Fibroblast of pulmonary artery (primary cell): ENCODE measurements at regions not wholly inside any gene's neighbourhood (a gene's known extent, or its start where the extent isn't known, plus 50 kb on each side); places are given as distances from the start of the nearest gene placed in this dataset.

Source experiments
- DNase-seq: peaks from one replicate; pipeline ENCODE4 v3.0.0-alpha.2; 2010; ENCODE audit warnings: low read depth
- H3K4me3 ChIP-seq: replicated peaks from 2 replicates; pipeline ENCODE4 v1.5.1; 2011; ENCODE audit warnings: low read depth, mild to moderate bottlenecking, control low read depth, low read length, moderate library complexity
- TF ChIP-seq, protein P1 (sequence below): IDR thresholded peaks from 2 replicates; pipeline ENCODE4 v1.5.1; 2011; ENCODE audit warnings: mild to moderate bottlenecking, control low read depth, low read length, inconsistent platforms; ENCODE audit errors: missing control alignments

DNA sequence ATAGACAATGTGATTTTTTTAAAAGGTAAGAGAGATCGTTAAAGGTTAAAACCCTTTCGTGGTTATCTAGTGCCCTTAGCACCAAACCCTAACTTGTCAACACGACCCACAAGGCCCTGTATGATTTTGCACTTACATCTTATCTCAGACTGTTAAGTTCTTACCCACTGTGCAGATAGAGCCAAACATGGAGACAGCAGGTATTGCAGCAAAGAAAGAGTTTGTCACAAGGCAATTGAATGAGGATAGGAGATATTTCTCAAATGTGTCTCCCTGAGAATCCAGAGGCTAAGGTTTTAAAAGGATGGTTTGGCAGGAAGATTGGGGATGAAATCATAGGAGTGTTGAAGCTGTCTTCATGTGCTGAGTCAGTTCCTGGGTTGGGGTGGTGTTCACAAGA is 313.4 kb downstream of the AEBP2 start:
- no peak overlapping the region for H3K4me3 ChIP-seq
- DNase-seq, result no peak
- TF ChIP-seq, protein P1, sequence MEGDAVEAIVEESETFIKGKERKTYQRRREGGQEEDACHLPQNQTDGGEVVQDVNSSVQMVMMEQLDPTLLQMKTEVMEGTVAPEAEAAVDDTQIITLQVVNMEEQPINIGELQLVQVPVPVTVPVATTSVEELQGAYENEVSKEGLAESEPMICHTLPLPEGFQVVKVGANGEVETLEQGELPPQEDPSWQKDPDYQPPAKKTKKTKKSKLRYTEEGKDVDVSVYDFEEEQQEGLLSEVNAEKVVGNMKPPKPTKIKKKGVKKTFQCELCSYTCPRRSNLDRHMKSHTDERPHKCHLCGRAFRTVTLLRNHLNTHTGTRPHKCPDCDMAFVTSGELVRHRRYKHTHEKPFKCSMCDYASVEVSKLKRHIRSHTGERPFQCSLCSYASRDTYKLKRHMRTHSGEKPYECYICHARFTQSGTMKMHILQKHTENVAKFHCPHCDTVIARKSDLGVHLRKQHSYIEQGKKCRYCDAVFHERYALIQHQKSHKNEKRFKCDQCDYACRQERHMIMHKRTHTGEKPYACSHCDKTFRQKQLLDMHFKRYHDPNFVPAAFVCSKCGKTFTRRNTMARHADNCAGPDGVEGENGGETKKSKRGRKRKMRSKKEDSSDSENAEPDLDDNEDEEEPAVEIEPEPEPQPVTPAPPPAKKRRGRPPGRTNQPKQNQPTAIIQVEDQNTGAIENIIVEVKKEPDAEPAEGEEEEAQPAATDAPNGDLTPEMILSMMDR, result no peak

DNA sequence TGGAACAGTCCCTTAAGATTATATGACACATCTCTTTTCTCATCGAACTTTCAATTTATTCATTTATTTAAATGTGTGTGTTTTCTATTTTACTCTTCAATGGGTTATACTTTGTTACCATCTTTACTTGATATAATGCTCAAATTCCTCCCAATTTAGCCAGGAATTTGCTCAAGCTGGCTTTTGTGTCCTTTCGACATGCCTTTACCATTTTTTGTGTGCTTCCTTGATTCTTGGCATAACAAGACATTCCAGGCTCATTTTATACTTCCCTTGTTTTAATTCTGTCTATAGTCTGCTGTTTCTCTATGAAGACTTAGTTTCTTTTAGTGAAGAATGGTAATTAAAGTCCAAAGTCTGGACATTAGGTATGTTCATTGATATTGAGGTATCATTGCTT is 315.8 kb downstream of the AEBP2 start:
- H3K4me3 ChIP-seq, result no peak overlapping the region
- DNase-seq, result no peak
- TF ChIP-seq, protein P1, result no peak

DNA sequence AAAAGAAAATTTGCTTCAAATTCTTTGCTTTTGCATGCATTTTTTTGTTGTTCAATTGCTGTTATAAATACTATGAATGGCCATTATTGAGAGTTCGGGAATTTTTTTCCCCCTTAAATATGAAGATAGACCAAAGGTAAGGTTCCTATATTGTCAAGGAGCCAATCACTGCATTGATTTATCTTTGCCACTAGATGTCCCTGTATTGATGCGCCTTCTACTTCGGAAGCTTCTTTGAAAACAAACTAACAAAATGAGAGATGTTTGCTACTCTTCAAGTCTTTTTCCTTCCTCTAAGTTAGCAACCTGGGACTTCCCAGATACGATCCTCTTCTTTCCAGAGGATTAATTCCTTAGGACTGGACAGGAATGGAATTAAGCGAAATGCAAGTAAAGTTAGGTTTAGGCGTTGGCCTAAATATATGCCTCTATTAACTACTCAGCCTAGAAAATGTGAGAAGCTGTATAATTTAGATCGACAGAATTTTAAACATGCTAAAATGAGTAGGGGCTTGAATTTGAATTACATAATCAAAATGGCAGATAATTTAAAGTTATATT is 318.1 kb downstream of the AEBP2 start:
- DNase-seq, result peak; percentile 73
- H3K4me3 ChIP-seq, result no peak overlapping the region
- TF ChIP-seq, protein P1, result peak; percentile 80

- DNase-seq, result peak; percentile 78
- no peak overlapping the region for H3K4me3 ChIP-seq
- TF ChIP-seq, protein P1, result no peak
Observed at GRCh38 chr12:19759227-19759626, 319.9 kb downstream of the AEBP2 start.

DNA sequence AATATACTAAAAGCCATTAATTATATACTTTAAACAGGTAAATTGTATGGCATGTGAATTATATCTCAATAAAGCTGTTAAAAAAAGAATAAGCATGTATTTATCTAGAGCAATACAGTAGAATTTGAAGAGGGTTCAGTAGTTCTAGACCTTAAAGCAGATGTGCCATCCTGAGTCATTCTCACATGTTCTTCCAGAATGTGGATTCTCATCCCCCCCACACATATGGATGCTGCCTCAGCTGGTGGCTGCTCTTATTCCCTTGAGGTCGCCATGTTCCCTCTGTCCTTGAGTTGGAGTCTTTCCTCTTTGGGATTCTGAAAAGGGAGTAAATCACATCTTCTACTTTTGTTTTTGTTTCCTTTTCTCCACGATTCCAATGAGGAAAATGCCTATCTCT is 321.3 kb downstream of the AEBP2 start:
- TF ChIP-seq, protein P1, result no peak
- DNase-seq, result no peak
- no peak overlapping the region for H3K4me3 ChIP-seq

DNA sequence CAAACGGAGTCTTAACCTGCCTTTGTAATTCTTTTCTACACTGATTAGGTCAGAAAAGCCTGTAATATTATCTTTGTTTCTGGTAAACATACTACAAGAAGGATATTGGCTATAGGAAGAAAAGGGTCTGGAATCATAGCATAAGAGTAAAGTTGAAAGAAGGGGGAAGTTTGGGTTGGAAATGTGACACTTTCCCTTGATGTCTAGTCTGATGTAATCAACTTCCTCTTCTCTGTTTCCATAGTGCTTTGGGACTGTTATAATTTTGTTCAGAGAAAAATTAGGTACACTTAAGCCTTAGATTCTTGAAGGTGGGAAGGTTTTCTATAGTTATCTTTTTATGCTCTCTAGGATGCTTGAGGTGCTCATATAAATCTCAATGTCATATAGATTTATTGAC is 322.2 kb downstream of the AEBP2 start:
- DNase-seq, result no peak
- TF ChIP-seq, protein P1, result no peak
- no peak overlapping the region for H3K4me3 ChIP-seq

DNA sequence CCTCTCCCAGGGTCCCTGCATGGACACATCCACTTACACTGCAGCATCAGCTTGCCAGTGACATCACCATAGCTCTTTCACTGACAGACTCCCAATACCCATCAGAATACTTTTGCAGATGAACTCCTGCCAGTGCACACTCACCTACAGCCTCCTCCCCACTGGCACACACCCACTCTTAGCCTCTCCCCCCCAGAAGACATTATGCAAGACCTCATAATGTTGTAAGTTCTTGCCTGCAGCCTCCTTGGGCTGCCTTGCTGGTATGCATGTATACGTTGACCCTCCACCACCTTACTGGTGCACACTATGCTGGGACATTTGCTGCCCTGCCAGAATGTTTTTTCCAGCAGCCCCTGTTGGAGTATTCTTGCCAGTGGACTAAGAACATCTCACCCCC is 324.2 kb downstream of the AEBP2 start:
- TF ChIP-seq, protein P1, result no peak
- no peak for DNase-seq
- no peak overlapping the region for H3K4me3 ChIP-seq
